ENCODE measurements at regions not wholly inside any gene's neighbourhood (a gene's known extent, or its start where the extent isn't known, plus 50 kb on each side); places are given as distances from the start of the nearest gene placed in this dataset.

DNA sequence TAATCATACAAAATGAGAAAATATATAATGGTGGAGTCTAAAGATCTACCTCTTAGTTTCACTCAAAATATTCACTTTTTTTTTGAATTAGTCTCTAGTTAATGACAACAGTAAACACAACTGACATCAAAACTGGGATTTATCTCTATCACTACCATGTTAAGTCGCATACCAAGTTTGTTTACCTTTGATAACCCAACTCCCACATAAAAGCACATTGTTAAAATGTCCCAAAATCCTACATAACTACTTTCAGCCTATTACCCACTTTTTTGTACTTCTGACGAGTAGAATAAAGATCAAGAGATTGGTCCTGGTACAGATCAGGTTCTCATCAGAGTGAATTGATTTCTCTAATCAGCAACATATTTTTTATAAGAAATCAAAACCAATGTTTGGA, 518.5 kb downstream of the EPHA3 start:
- TF ChIP-seq, protein P1, sequence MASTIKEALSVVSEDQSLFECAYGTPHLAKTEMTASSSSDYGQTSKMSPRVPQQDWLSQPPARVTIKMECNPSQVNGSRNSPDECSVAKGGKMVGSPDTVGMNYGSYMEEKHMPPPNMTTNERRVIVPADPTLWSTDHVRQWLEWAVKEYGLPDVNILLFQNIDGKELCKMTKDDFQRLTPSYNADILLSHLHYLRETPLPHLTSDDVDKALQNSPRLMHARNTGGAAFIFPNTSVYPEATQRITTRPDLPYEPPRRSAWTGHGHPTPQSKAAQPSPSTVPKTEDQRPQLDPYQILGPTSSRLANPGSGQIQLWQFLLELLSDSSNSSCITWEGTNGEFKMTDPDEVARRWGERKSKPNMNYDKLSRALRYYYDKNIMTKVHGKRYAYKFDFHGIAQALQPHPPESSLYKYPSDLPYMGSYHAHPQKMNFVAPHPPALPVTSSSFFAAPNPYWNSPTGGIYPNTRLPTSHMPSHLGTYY (CRISPR knock-in tag; IDR thresholded peaks at IDR 0.05) = no peak
- TF ChIP-seq, protein P2, sequence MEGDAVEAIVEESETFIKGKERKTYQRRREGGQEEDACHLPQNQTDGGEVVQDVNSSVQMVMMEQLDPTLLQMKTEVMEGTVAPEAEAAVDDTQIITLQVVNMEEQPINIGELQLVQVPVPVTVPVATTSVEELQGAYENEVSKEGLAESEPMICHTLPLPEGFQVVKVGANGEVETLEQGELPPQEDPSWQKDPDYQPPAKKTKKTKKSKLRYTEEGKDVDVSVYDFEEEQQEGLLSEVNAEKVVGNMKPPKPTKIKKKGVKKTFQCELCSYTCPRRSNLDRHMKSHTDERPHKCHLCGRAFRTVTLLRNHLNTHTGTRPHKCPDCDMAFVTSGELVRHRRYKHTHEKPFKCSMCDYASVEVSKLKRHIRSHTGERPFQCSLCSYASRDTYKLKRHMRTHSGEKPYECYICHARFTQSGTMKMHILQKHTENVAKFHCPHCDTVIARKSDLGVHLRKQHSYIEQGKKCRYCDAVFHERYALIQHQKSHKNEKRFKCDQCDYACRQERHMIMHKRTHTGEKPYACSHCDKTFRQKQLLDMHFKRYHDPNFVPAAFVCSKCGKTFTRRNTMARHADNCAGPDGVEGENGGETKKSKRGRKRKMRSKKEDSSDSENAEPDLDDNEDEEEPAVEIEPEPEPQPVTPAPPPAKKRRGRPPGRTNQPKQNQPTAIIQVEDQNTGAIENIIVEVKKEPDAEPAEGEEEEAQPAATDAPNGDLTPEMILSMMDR (IDR thresholded peaks at IDR 0.05) = no peak
- TF ChIP-seq, protein P3, sequence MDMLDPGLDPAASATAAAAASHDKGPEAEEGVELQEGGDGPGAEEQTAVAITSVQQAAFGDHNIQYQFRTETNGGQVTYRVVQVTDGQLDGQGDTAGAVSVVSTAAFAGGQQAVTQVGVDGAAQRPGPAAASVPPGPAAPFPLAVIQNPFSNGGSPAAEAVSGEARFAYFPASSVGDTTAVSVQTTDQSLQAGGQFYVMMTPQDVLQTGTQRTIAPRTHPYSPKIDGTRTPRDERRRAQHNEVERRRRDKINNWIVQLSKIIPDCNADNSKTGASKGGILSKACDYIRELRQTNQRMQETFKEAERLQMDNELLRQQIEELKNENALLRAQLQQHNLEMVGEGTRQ (CRISPR knock-in tag; IDR thresholded peaks at IDR 0.05) = no peak
- TF ChIP-seq RORB (CRISPR knock-in tag; IDR thresholded peaks at IDR 0.05) = no peak
- no peak for TF ChIP-seq TEAD4 (CRISPR knock-in tag; IDR thresholded peaks at IDR 0.05)
- TF ChIP-seq, protein P4, sequence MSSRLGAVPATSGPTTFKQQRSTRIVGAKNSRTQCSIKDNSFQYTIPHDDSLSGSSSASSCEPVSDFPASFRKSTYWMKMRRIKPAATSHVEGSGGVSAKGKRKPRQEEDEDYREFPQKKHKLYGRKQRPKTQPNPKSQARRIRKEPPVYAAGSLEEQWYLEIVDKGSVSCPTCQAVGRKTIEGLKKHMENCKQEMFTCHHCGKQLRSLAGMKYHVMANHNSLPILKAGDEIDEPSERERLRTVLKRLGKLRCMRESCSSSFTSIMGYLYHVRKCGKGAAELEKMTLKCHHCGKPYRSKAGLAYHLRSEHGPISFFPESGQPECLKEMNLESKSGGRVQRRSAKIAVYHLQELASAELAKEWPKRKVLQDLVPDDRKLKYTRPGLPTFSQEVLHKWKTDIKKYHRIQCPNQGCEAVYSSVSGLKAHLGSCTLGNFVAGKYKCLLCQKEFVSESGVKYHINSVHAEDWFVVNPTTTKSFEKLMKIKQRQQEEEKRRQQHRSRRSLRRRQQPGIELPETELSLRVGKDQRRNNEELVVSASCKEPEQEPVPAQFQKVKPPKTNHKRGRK (CRISPR knock-in tag; IDR thresholded peaks at IDR 0.05; ENCODE audit: borderline replicate concordance) = no peak
- TF ChIP-seq, protein P5, sequence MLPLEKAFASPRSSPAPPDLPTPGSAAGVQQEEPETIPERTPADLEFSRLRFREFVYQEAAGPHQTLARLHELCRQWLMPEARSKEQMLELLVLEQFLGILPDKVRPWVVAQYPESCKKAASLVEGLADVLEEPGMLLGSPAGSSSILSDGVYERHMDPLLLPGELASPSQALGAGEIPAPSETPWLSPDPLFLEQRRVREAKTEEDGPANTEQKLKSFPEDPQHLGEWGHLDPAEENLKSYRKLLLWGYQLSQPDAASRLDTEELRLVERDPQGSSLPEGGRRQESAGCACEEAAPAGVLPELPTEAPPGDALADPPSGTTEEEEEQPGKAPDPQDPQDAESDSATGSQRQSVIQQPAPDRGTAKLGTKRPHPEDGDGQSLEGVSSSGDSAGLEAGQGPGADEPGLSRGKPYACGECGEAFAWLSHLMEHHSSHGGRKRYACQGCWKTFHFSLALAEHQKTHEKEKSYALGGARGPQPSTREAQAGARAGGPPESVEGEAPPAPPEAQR (CRISPR knock-in tag; IDR thresholded peaks at IDR 0.05) = no peak
- TF ChIP-seq, protein P6, sequence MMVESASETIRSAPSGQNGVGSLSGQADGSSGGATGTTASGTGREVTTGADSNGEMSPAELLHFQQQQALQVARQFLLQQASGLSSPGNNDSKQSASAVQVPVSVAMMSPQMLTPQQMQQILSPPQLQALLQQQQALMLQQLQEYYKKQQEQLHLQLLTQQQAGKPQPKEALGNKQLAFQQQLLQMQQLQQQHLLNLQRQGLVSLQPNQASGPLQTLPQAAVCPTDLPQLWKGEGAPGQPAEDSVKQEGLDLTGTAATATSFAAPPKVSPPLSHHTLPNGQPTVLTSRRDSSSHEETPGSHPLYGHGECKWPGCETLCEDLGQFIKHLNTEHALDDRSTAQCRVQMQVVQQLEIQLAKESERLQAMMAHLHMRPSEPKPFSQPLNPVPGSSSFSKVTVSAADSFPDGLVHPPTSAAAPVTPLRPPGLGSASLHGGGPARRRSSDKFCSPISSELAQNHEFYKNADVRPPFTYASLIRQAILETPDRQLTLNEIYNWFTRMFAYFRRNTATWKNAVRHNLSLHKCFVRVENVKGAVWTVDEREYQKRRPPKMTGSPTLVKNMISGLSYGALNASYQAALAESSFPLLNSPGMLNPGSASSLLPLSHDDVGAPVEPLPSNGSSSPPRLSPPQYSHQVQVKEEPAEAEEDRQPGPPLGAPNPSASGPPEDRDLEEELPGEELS (CRISPR knock-in tag; IDR thresholded peaks at IDR 0.05) = no peak

All from WTC11 (cell line).